ENCODE measurements at regions not wholly inside any gene's neighbourhood (a gene's known extent, or its start where the extent isn't known, plus 50 kb on each side); places are given as distances from the start of the nearest gene placed in this dataset.

DNA sequence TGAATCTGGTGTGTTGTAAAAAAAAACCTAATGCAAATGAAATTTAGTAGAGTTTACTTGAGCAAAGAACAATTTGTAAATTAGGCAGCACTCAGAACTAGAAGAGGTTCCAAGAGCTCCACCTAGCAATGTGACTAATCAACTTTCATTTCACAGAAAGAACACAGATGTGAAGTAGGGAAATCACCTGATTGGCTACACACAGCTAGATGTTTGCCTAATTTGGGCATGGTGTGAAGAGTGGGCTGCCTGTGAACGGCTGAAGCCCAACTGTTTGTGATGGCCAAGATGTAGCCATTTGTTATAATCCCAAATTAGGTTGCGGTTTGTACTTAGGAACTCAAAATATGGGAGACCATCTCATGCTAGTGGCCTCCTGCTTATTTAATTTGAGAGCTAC is 724.4 kb upstream of the SLITRK5 start:
- no peak for DNase-seq (ENCODE audit: low spot score)

DNA sequence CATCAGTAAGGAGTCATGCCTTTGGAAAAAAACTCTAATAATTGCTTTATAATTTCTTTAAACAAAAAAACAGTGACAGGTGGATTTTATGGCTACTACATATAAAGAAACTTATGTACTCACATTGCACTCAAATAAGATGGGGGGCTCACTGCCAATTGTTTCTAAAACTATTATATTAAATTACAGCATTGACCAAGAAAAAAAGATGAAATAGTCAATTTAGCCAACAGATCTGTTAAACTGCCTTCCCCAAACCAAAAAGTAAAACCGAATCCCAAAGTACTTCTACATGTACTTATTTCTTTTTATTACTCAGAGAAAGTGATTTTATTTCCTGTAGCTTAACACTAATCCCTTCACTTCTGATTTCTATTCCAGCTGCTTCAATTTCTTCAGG is 716.8 kb upstream of the SLITRK5 start:
- no peak for DNase-seq (ENCODE audit: low spot score)

DNA sequence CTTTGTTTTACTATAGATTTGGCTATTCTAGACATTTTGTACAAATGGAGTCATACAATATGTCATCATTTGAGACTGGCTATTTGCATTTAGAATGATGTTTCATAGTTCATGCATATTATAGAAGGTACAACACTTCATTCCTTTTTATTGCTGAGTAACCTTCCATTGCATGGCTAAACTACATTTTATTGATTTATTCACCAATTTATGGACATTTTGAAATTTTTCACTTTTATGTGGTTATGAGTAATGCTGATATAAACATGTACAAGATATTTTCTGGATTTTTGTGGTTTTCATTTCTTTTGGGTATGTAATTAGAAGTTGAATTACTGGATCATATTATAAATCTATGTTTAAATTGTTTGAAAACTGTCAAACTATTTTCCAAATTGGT is 710.3 kb upstream of the SLITRK5 start:
- no peak for DNase-seq (ENCODE audit: low spot score)

DNA sequence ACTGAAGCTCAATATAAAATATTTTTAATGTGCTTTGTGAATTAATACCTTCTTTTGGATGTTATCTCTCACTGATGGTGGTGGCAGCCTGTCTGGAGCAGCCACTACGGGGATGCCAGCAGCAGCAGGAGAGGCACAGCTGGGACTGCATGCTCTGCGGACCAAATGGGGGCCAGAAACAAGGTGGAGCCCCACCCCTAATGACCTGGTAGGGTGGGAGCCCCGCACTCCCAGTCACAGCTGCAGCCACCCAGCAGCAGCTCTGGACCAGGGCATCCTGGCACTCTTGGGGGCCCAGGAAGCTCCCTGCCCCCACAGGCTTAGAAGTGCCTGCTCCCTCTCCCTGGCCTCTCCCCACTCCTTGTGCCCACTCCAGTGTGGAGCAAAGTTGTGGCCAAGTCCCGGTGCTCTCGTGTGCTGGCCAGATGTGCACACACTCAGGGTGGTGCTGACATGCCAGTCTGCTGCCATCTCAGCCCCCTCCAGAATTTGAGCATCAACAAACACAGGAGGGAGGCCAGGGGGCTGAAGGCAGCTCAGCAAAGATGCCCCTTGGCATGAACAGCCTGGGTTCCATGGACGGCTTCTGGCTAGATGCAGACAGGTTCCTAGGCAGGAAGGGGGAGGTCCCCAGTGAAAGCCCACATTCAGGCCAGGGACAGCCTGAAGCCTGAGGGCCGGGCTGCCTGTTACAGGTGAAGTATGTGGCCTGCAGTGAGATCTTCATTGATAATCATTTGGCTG is 696.7 kb upstream of the SLITRK5 start:
- DNase-seq (ENCODE audit: low spot score) = no peak

DNA sequence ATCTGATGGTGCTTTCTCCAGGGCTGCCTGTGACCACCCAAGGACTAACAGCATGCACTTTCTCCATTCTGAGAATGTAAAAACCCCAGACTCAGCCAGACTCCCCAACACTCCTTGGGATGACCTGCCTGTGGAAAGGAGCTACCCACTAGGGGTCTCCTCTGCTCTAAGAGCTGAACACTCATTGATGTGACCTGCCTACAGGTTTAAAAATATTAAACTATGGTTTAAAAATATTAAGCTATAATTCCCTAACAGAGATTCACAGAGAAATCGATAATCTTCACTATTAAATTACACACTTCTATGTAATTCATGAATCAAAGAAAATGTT is 696.2 kb upstream of the SLITRK5 start:
- no peak for DNase-seq (ENCODE audit: low spot score)

DNA sequence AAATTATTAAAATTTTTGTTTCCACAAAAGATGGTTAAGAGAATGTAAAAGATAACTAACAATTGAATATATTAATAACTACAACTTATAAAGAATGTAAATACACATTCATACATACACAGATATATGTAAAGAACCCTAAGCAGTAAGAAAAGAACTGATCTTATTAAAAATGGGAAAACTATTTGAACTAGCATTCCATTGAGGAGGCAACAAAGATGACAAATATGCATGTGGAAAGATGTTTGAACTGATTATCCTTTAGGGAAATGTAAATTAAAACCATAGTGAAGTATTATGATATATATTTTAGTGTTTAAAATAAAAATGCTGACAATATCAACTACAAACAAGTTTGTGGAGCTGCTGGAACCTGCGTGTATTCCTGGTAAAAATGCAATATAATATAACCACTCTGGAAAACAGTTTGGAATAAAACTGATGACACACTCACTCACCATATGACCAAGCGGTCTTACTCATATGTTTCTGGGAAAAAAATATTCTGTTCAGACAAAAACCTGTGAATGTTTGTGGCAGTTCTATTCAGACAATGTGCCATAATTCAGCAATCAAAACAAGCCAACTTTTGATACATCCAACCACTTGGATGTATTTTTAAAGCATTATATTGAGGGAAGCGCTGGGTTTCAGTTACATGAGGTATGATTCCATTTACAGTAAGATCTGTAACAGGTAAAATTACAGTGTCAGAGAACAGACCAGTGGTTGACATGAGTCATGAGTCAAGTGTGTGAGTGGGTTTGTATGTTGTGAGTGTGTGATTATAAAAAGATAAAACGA is 694.4 kb upstream of the SLITRK5 start:
- DNase-seq (ENCODE audit: low spot score) = no peak

DNA sequence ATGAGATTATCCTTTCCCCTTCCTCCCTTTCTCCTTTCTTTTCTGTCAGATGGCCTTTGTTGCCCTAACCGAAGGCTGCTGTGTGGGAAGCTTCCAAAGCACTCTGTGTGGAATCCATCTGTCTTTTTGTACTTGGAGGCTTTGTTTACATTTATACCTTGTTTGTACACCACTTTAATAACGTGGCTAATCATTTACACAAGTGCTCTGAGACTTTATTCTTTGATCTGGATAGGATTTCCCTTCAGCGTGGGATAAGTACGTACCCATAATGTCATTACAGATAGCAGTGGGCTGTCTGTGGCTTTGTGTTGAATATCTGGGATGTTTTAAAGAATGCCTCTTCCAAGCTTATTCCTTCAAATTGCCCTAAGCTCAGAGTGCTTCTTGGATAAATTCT is 684.7 kb upstream of the SLITRK5 start:
- no peak for DNase-seq (ENCODE audit: low spot score)

DNA sequence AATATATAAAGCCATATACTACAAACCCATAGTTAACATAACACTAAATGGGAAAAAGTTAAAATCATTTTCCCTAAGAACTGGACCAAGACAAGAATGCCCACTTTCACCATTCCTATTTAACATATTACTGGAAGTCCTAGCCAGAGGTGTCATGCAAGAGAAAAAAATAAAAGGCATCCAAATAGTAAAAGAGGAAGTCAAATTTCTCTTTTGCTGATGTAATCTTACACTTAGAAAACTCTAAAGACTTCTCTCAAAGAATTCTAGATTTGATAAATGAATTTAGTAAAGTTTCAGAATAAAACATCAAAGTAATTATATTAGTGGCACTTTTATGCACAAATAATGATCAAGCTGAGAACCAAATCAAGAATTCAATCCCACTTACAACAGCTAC is 678.9 kb upstream of the SLITRK5 start:
- no peak for DNase-seq (ENCODE audit: low spot score)

DNA sequence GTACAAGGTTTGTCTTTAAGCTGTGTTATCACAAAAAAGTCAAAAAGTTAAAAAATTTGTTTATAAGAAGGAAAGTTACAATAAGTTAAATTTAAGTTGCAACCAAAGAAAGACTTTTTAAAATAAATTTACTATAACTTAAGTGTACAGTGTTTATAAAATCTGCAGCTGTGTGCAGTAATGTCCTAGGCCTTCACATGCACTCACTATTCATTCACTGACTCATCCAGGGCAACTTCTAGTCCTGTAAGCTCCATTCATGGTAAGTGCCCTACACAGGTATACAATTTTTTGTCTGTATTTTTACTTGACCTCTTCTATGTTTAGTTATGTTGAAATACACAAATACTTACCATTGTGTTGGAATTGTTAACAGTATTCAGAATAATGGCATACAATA is 667.9 kb upstream of the SLITRK5 start:
- no peak for DNase-seq (ENCODE audit: low spot score)

DNA sequence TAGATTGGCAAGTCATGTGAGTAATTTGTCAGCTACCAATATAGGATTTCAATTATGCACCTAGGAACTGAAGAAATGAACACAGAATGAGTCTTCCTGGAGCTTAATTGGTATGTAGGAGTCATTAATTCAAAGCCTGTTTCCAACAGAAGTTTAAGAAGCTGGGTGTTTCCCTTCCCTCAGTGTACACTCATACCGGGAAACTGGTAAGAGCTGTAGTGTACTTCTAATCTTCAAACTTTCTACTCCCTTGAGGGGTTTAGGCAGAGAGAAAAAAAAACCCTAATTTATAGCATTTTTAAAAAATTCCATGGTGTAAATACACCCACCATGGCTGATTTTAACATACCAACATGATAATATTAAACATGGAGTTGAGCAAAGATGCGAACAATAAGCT is 665.7 kb upstream of the SLITRK5 start:
- DNase-seq (ENCODE audit: low spot score) = no peak

DNA sequence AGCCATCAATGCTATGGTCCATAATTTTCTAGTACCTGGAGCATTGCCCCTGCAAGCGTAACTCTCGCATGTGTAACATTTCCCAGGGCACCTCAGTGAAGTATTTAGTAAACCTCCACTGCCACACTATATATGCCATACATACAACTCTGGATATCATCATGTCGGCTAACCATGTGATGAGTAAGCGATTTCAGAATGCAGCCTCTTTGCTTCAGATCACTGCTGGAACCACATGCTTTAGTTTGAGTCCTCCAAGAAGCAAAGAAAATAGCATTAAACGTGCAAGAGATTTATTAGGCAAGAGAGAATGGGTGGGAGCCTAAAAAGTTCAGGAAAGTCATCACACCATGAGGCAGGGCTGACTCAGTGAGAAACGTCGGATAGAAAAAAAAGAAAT is 635.6 kb upstream of the SLITRK5 start:
- no peak for DNase-seq (ENCODE audit: low spot score)

DNA sequence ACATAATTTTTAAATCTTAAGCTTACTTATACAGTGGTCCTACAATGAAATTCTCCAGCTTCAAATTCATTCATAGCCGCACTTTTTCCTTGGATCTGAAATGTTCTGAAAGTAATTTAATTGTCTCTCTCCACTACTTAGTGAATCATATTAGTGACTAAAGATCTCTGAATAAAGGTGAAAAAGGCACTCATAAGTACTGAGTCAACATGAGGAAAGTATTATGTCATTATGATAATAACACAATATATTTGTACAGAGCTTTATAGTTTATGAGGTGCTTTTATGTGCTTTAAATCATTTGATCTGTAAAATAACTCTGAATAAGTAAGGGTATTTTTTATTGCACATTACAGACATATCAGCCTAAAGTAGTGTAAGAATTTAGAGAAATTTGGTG is 628.2 kb upstream of the SLITRK5 start:
- no peak for DNase-seq (ENCODE audit: low spot score)

DNA sequence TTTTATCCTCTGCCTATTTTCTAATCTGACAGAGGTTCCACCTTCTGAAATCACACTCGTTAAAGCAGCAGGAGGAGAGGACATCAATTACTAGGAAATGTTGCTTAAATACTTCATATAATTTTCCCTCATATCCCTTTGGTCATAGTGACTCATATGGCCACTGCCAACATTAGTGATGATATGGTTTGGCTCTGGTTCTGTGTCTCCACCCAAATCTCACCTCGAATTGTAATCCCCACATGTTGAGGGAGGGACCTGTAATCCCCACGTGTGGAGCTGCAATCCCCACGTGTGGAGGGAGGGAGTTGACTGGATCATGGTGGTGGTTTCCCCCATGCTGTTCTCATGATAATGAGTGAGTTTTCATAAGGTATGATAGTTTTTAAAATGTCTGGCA is 618.4 kb upstream of the SLITRK5 start:
- DNase-seq (ENCODE audit: low spot score) = no peak

DNA sequence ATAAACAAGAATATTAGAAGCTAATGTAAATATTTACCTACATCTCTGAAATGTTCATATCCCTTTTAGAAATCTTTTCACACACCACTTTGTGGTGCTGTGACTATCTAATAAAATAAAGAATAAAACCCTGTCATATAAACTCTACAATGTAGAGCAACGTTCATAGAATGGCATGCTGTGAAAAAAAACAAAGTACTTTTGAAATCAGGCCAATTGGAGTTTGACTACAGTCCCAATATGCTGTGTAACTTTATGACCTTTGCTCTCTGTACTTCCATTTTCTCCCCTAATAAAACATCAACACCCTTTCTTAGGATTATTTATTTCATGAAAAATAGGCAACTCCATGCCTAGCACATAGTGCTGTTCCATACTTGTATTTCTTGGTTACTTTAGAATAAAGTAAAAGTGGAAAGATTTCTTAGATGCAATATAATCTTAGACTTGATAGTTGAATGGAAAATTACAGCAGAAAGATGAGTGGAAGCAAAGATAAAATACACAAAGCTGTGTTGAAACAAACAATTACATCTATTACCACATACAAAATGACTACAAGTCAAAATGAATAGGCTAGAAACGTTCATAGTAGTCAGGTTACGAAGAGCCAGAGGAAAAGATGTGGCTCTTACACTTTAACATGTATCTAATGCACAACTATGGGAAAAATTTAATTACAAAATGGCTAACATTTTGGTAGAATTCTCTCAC is 613.2 kb upstream of the SLITRK5 start:
- DNase-seq (ENCODE audit: low spot score) = no peak

DNA sequence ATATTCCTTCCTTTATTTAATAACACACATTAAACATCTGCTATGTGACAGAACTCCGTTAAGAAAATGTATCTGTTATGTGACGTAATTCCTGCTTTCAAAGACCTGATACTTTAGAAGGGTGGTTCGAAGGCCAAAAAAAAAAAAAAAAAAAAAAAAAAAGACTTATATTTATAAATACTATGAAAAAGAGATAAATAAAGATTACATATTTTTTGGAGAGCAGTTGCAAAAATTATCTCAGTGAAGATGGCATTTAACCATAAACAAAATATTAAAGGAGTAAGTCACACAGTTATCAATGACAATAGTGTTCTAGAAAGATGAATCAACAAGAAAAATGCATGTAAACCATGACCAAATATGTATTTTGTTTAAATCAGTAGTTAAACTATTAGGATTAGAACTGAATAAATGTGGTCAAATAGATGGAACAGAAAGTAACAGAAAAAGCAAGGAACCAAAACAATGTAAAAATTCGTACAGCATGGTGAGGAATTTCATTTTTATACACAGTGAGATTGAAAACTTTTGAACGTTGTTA is 612.3 kb upstream of the SLITRK5 start:
- no peak for DNase-seq (ENCODE audit: low spot score)

DNA sequence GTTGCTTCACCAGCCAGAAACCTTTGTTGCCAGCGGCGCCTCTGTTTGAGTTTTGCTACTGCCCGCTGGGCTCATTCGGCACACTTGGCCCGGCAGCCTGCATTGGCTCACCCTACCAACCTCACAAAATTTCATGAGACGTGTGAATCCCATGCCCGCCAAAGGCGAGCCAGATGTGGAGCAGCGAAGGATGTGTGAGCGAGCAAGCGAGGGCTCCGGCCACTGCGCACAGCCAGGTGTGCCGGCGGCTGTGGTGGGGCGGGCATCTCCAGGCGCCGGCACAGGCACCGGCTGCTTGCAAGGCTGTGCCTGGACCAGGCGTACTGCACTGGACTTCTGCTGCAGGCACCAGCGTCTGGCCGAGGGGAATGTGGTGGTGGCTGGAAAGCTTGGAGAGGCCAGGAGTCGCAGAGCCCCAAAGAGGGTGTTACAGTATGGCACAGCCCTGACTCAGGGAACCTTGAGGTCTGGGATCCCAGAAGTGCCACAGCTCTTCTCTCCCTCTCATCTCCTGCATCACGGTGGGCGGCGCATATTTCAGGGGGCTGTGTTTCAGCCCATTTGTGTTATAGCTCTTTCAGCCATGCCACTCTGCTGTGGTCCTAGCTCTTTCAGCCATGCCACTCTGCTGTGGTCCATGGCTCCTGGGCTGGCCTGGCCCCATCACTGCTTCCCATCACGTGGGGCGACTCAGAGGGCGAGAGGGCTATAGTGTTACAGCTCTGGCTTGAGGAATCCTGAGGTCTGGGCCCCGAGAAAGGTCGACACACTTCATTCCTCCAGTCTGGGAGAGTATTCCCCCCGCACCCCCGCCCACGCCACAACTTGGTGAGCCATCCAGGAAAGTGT is 592.0 kb upstream of the SLITRK5 start:
- no peak for DNase-seq (ENCODE audit: low spot score)

DNA sequence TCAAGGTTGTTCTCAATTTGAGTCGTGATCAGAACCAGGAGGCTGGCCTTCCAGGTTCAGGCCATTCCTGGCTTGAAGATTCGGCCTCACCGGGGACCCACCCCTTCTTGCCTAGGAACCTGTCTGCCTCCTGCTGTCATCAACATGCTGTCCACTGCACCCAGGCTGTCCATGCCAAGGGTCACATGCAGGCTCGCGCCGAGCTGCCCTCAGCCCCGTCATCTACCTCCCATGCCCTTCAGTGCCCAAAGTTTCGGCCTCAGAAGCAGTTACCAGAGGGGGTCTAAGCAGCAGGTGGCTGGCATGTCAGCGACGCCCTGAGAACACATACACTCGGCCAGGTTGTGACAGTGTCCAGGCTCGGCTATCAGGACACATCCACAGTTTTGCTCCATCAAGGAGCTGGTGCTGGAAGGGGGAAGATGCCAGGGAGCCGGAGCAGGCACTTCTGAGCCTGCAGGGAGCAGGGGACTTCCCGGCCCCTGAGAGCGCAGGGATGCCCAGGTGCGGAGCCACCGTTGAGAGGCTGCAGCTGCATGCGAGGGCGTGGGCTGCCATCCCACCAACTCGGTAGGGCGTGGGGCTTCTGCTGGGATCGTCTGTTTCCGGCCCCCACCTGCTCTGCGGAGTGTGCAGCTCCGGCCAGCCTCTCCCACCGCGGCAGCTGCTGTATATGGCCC is 590.9 kb upstream of the SLITRK5 start:
- no peak for DNase-seq (ENCODE audit: low spot score)

DNA sequence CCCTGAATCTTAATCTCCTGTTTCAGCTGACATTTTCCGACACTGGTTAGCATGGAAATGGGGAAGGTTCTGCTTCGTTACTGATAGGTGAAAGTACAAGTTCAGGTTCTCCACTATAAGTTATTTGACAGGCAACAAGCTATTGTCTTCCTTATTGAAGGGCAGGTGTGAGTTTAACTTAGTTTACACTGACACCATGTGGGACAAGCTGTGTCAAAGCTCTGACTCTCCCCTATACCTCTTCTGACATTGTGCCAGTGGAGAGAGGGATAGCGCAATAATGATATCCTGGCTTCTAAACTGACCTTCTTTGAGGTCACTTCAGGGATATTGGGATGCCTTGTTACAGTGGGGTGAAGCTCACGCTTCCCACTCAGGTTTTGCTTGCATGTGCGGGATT is 587.0 kb upstream of the SLITRK5 start:
- DNase-seq (ENCODE audit: low spot score) = no peak

DNA sequence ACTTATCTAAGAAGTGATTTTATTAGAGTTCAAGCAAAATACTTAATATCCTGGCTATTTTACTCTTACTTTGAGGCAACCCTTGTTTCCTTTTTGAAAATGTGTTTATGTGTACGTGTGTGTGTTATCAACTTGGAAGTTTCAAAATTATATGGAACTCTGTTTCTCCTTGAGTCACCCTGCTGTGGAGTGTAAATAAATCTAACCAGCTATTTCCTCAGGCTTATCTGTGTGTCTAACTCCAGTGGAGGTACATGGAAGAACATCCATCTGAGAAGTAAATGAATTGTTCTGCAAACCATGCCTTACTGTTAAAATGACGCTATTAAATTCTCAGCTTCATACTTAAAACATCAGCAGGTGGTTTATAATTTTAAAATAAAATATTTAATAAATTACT is 583.4 kb upstream of the SLITRK5 start:
- DNase-seq (ENCODE audit: low spot score) = no peak

DNA sequence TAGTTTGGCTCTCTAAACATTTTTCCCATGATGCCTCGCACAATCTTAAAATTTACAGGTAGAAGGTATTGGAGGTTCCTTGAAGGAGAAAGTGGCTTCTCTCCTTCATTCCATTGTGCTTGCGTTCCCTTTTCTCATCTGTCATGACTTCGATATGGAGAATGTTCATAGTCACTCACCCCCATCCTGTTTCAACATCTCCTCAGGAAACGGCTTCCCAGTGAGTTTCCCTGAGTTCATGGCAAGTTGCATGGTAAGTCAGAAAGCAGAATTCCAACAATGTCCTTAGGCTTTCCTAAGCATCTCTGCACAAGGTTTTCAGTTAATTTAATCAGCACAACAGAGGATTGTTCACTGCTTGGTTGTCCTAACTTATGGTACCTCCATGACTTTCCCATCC is 581.8 kb upstream of the SLITRK5 start:
- no peak for DNase-seq (ENCODE audit: low spot score)

DNA sequence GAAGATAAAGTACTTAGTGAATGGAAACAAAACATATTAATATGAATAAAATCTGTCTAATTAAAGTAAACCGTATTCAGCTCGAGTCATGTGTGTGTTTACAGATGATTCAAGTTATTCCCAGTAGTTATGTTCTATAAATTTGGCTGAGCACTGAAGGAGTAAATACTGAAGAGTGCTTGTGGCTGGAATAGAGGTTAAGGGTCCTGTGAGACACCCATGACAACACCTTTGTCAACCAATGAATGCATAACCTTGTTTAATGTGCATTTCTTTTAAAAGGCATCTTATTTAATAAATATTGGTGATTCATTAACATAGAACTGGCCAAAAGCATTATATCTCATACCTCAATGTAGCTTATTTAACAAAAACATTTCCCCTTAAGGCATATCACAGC is 577.8 kb upstream of the SLITRK5 start:
- DNase-seq (ENCODE audit: low spot score) = no peak

DNA sequence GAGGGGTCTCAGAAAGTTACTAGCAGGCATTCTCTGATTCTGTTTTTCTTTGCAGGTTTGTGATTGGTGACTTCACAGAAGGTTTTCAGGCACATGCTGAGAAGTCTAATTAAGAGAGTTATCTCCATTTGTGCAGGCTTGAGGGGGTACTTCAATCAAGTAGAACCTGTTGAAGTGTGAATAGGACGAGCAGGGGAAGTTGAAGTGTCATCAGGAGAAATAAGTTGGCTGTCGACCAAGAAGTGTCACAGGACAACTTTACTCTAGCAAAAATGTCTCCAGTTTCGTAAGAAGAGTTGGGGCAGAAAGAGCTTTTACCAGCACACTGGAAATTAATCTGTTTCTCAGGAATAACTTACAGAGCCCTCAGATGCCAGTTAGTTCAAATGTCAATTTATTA is 576.5 kb upstream of the SLITRK5 start:
- DNase-seq (ENCODE audit: low spot score) = no peak
